K562 (cell line): ENCODE measurements at regions not wholly inside any gene's neighbourhood (a gene's known extent, or its start where the extent isn't known, plus 50 kb on each side); places are given as distances from the start of the nearest gene placed in this dataset.

Source experiments
- ATF2 ChIP-seq: sonication (generic); formaldehyde crosslinking; IDR thresholded peaks from 2 replicates; pipeline ENCODE4 v1.8.1; 2022; ENCODE audit warnings: missing genetic modification reagents
- CBX8 ChIP-seq: fragments of 200-600 bp; sonication (generic); IDR thresholded peaks from 2 replicates; pipeline ENCODE4 v1.6.1; 2012; ENCODE audit warnings: borderline replicate concordance, mixed run types, low read depth, mild to moderate bottlenecking, moderate library complexity, mixed read lengths, low read length, control low read depth, inconsistent platforms; ENCODE audit not compliant: poor library complexity, severe bottlenecking; ENCODE audit errors: extremely low read depth
- KLF6 ChIP-seq: fragments of 250-450 bp; sonication (Bioruptor Pico); IDR thresholded peaks from 2 replicates; pipeline ENCODE4 v1.4.0; 2020; ENCODE audit warnings: mild to moderate bottlenecking, moderate library complexity, borderline replicate concordance

GRCh38 chr5:158487156-158487555, 612.6 kb downstream of the EBF1 start:
- TF ChIP-seq KLF6 (no peak), ATF2 (CRISPR knock-in tag) (no peak), CBX8 (no peak)
